ENCODE measurements at regions not wholly inside any gene's neighbourhood (a gene's known extent, or its start where the extent isn't known, plus 50 kb on each side); places are given as distances from the start of the nearest gene placed in this dataset.
A peak's percentile ranks its signal among the peaks of the same experiment; 100 is the strongest.

DNA sequence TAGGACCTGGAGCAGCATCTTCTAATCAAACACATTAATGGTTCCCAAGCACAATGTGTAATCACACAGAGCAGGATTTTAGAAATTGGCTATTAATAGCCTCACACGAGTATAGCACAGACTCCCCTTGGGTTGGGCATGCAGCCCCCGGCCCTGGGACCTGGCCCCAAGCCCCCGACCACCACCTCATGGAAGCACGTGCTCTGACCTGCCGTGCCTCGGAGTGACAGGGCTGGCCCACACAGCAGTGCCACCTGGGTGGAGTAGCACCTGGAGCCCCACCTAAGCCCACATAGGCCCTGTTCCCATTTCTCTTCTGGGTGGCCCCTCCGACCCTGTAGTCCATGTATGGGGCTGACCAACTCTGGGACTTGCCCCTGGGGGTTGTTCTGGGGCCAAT is 171.8 kb downstream of the TTLL2 start:
- no peak for DNase-seq

GRCh38 chr6:167497428-167498056 is 172.7 kb downstream of the TTLL2 start:
- no peak for DNase-seq

DNA sequence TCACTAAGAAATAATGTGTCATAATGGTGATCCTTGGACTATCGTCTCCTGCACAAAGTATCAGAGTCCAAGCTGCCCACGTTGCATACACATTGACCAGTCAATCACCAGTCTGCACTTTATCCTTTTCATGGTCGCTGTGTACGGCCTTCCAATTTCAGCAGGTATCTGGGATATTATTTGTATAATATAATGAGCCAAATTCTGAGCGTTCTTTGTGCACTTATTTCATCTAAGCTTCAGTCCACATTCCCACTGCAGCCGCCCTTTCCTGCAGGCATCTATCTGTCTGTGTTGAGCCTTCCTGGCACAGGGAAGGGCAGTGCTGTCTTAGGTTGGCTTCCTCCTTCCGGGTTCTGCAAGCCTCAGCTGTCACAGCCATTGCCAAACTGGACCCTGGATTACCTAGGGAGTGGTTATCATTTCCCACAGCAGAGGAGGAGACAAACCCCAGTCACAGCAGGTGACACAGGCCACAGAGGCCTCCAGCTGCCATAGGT is 174.3 kb downstream of the TTLL2 start:
- DNase-seq = no peak

GRCh38 chr6:167500961-167501360 is 176.1 kb downstream of the TTLL2 start:
- no peak for DNase-seq

DNA sequence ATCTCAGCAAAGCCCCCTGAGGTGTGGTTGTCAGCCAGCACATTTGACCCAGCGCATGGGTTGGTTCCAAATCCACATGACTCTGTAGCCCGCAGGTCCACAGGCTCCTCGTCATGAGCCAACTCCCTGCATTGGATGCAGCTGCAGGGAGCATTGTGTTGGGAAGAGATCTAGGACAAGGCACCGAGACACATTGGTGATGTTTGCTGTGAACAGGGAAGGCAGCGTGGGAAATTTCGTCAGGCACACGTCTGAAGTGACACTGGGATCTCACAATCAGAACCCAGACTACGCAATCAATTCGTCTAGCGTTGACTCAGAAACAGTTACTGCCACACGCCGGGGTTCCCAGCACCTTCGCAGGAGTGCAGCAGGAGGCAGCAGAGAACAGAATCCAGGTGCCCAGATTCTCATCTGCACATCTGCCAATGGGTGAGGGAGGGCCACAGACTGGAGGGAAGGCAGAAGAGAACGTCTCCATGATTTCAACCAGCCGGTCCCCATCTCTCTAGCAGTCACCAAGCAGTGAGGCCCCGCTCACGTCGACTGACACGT is 177.0 kb downstream of the TTLL2 start:
- peak; percentile 8 for DNase-seq

- no peak for DNase-seq
These were observed 177.6 kb downstream of the TTLL2 start for GRCh38 chr6:167502471-167502870.

DNA sequence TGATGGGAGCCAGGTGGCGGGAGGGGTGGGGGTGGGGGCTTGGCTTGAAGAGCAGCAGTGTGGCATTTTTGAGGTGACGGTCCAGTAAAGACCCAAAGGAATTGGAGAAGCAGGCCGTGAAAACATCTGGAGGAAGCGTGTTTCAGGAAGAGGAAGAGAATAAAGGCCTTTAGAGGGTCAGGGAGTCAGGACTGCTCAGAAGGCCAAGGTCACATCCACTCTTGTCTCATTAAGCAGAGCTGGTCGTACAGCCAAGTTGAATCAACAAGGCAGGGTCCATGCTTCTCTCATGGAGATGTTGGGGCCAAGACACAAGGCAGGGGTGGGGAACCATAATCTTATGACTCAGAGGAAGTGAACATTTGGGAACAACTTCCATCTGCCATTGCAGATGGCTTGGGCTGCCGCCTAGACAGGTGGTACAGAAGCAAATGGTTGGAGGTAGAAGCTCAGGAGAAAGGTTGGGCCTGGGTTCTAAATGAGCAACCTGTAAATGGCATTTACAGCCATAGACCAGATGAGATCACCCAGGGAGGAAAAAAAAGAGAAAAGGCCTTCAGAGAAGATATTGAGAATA is 179.6 kb downstream of the TTLL2 start:
- peak; percentile 2 for DNase-seq

DNA sequence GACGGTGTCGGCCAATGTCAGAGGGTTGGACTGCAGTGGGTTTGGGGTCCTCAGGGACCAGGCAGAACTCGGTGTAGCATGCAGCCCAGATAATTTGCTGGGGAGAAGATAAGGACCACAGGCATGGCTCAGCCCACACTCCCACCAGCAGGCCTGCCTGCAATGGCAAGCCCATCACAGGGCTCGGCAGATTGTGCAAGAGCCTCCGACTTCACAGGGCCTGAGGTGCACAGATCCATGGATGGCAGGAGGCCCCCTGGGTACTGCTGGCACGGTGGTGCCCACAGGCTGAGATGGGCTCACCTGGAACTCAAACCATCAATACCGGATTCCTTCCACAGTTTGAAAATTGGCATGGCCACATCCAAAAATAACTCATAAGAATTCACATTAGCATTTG is 180.3 kb downstream of the TTLL2 start:
- DNase-seq = no peak

DNA sequence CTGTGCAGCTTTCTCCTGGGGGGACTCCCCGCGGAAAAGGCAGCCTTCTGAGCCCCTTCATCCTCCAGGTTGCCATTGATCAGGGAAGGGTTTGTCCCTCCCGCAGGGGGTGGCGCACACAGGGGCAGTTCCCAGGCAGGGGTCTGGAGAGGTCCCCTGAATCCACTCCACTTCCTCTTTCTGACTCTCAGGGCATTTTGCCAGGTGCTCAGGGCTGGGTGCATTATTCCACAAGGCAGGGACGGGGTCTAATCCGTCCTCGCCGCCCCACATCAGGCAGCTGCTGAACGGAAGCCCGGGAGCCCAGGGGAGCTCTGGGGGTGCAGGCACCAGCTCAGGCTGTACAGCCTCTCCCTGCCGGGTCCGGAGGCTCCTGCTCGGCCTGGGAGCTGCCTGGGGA is 180.9 kb downstream of the TTLL2 start:
- DNase-seq = no peak

GRCh38 chr6:167506443-167507301 is 181.8 kb downstream of the TTLL2 start:
- no peak for DNase-seq

- DNase-seq = no peak
These were observed 182.6 kb downstream of the TTLL2 start for GRCh38 chr6:167507376-167507945.

- DNase-seq = no peak
These were observed 184.3 kb downstream of the TTLL2 start for GRCh38 chr6:167508919-167509852.

DNA sequence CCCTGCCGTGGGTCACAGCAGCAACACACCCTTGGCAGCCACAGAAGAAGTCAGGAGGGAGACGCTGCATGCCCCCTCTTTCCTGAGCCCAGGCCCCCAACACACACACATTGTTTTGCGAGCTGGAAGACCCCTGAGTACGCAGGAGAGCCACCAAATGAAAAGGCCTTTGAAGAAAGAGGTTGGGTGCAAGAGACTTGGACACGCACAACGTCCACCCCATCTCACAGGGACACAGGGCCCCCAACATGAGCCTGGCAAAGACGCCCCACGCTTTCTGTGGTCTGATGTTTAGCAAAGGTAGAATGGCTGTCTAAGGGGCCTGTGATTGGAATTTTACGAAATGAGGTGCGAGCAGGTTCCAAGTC is 185.0 kb downstream of the TTLL2 start:
- no peak for DNase-seq

- peak; percentile 1 for DNase-seq
These were observed 185.8 kb downstream of the TTLL2 start for GRCh38 chr6:167510648-167511047.

- peak; percentile 38 for DNase-seq
These were observed 187.9 kb downstream of the TTLL2 start for GRCh38 chr6:167512696-167513375.

DNA sequence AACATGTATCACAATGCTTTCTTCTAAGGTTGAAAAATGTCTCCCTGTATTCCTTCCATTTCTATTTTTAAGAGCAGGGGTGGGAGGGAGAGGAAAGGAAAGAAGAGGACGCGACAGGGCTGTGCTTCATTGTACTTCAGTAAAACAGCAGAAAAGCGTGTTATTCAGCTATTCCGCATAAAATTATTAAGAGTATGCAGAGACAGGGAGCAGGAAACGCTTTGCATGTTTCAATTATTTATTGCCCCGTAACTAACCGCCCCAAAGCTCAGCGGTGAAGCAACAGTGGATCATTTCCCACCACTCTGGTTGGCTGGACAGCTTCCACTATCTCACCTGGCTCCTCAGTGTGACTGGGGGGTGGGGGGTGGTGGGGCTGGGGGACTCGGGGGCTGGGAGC is 188.9 kb downstream of the TTLL2 start:
- DNase-seq = no peak

DNA sequence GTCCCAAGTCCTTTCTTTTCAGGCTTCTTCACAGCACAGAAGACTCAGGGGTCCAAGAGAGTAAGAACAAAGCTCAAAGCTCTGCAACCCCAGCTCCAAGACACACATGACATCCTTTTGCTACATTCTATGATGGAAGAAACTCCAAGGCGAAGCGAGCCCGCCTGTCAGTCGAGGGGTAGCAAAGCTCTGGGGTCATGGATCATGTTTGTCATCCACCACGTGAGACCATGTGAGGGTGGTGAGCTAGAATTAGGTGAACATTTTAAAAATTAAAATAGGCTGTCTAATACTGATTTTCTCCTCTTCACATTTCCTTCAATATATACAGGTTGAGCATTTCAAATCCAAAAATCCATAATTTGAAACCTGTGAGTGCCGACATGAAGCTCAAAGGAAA is 189.6 kb downstream of the TTLL2 start:
- DNase-seq = no peak

DNA sequence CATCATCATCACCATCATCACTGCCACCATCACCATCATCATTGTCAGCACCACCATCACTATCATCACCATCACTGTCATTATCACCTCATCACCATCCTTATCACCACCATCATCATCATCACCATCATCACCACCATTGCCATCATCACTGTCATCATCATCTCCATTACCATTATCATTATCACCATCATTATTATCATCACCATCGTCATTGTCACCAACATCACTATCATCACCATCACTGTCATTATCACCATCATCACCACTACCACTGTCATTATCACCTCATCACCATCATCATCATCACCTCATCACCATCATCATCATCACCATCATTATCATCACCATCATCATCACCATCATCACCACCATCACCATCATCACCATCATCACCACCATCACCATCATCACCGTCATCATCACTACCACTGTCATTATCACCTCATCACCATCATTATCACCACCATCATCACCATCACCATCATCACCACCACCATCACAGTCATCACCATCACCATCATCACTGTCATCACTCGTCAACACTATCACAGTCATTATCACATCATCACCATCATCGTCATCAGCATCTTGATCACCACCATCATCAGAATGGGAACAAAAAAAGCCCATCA is 191.1 kb downstream of the TTLL2 start:
- no peak for DNase-seq

- no peak for DNase-seq
These were observed 192.5 kb downstream of the TTLL2 start for GRCh38 chr6:167517254-167517916.

DNA sequence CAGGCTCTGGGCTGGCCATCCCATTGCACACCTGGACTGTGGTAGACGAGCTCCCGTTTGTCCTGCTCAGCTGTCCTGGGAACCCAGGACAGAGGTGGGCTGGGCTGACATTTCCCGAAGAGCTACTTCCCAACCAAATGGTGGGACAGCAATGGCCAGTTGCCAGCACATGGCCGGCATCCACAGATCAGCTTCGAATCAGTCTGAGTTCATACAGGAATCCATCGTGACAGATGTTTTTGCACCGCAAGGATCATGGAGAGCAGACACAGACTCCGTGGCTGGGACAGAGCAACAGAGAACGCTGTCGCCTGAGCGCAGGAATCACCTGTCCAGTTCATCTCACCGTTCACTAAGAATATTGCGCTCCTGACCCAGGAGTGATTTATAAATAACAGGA is 198.5 kb downstream of the TTLL2 start:
- no peak for DNase-seq
